HG02763 (cell line): ENCODE measurements at regions not wholly inside any gene's neighbourhood (a gene's known extent, or its start where the extent isn't known, plus 50 kb on each side); places are given as distances from the start of the nearest gene placed in this dataset.

Experiments used
- ATAC-seq: cut with Tn5 transposase; IDR thresholded peaks from one replicate; pipeline ENCODE4 v1.9.1; 2021; ENCODE audit warnings: mild to moderate bottlenecking, moderate library complexity; ENCODE audit not compliant: unreplicated experiment

GRCh38 chr4:128403586-128403985 is 116.0 kb upstream of the PGRMC2 start:
- no peak for ATAC-seq

- no peak for ATAC-seq
These were observed 107.2 kb upstream of the PGRMC2 start for GRCh38 chr4:128394778-128395177.

GRCh38 chr4:128393101-128393704 is 105.6 kb upstream of the PGRMC2 start:
- ATAC-seq: peak; percentile 65

DNA sequence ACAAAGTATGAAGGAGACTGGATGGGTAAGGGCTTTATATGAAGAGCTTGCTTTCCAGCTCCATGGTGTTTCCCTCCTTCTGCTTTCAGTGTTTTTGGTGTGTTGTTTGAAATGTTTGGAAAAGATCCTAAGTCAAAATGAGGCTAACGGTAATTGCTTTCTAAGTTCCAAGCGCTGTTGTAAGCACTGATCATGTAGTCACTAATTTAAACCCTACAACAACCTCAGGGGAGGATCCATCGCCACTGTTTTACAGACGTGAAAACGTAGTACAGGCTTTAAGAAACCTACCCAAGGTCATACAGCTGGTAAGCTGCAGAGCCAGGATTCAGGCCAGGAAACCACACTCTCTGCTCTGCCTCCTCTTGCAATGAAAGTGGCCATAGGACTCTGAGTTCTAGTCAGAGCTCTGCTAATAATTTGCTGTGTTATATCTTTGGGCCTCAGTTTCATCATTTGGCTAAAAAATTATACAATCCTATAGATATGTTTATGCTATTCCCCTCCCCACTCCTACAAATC is 102.9 kb upstream of the PGRMC2 start:
- ATAC-seq: no peak

GRCh38 chr4:128388796-128389195 is 101.2 kb upstream of the PGRMC2 start:
- no peak for ATAC-seq

GRCh38 chr4:128388352-128388630 is 100.7 kb upstream of the PGRMC2 start:
- ATAC-seq: no peak

DNA sequence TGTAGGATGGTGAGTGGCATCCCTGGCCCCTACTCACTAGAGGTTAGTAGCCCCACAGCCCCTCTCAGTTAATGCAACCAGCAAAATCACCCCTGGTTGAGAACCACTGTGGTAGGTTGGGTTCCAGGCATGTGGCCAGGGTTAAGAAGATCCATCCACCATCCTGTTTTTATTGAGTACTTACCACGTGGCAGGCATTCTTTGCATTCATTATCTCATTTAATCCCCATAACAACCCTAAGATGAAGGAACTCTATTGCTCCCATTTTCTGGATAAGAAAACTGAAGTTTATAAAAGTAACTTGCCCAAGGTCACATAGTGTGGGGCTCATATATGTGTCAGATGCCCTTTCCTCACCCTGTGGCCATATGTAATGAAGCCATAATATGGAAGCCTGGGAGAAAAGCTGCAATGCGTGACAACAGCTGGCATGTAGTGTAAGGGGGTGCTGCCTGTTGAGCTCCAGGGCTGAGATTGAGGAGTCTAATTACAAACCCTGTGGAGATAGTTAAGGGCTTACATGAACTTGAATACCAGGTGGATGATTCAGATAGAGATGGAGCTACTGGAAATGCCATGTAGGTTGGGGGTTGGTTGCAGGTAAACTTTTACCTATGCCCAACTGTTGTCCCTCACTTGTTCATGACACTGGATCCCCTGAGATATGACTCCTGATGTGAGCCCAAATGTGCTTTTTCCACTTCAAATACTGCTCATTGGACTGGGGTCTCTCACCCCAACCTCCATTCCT is 100.2 kb upstream of the PGRMC2 start:
- ATAC-seq: no peak

DNA sequence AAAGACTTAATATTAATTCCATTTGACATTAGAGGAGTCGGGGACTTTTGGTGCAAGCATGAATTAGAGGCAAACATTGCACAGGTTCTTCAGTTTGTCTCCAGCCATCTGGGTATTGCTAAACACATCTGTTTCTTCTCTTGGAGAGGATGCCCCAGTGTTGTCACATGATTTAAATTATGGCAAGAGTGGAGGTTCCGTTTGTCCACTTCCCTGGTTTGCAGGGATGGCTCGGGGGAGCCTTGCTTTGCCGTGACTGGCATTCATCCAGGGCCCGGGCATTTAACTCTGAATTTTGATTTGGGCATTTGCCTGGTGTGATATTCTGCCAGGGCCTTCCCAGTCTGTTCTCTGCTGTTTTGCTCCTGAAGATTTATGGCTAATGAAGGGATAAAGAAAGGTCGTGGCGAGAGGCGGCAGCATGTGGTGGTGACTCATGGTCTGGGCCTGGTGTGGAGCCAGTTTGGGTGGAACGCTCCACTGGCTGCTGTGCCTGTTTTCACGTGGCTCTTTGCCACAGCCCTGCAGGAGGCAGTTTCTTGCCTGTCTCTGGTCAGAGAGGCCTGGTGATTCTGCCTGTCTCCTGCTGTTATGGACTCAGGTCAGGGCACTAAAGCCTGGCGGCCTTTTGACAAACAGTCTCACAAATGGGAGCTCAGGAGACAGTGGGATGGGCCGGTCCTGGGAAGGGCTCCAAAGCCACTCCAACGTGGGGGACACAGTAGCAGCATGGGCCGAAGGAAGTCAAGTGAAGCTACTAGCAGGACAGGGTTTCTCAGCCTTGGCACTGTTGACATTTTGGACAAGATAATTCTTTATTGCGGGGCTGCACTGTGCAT is 99.4 kb upstream of the PGRMC2 start:
- ATAC-seq: no peak

DNA sequence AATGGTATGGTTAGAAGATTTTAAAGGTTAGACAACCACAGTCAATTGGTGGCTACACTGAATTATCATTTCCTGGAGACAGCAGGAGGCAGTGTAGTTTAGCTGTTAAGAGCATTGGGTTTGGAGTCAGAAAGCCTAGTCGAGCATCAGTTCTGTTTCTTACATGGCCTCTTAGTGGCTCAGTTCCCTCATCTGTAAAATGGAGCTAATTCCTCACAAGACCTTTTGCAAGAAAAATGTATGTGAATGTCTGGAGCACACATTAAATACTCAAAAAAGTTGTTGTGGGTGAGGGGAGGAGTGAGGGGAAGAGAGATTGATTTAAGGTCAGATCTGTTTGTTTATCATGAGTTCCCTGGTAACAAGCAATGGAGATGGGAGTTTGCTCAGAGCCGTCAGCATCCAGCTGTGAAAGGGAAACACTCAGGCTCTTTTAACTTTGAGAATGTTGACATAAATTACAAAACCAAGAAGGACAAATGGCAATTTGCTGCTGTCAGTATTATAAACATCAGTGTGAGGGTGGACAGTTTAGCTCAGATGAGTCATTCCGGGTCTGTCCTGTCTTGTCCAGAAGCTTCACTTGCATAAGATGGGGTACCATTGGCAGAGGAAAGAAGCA is 98.2 kb upstream of the PGRMC2 start:
- no peak for ATAC-seq

DNA sequence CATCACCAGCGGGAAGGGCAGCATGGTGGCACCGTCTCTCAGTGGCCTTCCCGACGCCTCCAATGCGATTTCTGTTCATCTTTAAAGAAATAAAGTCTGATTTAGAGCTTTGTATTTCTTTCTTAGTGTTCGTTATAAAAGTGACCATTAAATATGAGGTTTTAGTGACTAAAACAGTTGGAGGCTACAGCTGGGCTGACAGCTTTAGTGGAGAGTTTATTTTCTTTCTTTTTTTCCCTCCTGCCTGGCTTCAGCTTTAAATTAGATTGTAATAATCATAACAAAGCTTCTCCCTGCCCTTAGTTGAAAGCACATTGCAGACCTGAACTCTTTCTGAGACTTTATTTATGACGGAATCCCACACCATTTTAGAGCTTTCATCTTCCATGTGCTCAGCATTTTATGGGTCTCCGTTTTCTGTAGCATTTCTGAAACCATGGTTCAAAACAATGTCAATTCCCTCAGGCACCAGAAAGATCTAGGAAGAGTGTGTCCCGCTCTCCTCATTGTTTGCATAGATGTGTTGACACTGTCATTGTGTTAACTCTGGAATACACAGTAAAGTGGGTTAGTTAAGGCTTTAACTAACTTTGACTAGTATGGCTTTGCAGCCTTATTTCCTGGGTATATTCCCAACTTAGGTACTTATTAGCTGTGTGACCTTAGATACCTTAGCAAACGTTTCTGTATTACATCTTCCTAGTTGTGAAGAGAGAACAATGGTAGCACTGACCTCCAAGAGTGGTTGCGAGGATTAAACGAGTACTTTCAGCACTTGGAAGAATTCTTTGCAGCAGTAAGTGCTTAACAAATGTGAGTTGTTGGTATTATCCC is 97.4 kb upstream of the PGRMC2 start:
- no peak for ATAC-seq

DNA sequence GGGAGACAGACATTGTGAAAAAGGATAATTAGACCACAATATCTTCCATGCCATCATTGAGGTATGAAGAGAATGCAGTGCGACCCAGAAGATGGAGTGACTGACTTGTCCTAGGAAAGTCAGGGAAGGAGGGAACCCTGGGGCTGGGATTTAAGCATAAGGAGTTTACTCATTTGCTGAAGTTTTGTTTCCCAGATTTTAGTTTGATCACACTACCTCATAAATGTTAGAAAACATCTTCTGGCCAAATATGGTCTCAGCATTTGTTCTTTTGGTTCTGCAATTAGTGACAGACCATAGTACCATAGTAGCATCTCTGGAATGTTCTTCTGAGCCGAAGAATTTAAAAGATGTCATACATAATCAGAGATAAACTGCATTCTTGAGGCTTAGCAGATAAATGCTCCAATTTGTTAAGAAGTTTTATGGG is 96.5 kb upstream of the PGRMC2 start:
- no peak for ATAC-seq

- no peak for ATAC-seq
These were observed 94.3 kb upstream of the PGRMC2 start for GRCh38 chr4:128381748-128382559.

- ATAC-seq: no peak
These were observed 92.7 kb upstream of the PGRMC2 start for GRCh38 chr4:128380306-128380705.

- no peak for ATAC-seq
These were observed 92.2 kb upstream of the PGRMC2 start for GRCh38 chr4:128379860-128380259.

- no peak for ATAC-seq
These were observed 91.1 kb upstream of the PGRMC2 start for GRCh38 chr4:128378668-128379067.

- no peak for ATAC-seq
These were observed 89.3 kb upstream of the PGRMC2 start for GRCh38 chr4:128376958-128377357.

GRCh38 chr4:128376303-128376702 is 88.7 kb upstream of the PGRMC2 start:
- ATAC-seq: no peak

DNA sequence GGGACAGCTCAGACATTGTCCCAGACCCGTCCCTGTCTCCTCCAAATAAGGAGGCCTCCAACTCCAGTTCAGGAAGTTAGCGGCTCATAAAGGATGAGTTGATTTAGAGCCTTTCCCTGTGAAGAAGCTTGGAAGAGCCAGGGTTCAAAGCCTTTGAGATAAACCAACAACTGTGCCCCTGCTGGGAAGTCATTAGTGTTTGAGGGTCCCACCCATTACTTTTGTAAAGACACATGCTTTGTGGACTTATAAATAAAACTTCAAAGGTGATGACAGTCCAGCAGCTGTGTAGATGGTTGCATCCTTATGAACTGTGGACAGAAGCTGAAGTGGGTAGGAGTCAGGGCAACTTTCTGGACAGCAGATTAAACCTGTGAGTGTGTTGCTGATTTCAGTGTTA is 86.0 kb upstream of the PGRMC2 start:
- ATAC-seq: no peak

DNA sequence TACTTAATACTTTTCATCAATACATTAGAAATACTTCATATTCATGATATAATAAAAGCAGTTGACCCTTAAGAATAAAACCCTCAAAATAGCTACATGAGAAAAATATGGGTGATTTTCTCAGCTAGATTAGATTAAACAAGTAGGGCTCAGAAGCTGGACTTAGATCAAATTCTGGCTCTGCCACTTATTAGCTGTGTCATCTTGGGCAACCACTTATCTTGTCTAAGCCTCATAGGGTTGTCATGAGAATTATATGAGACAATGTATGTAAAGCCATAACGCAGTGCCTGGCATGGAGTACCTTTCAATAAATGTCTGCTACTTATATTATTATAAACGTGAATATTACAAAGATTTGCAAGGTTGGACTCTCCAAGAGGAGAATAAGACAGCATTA is 84.3 kb upstream of the PGRMC2 start:
- ATAC-seq: no peak
